Ovary (tissue), 3 donors: ENCODE measurements at regions not wholly inside any gene's neighbourhood (a gene's known extent, or its start where the extent isn't known, plus 50 kb on each side); places are given as distances from the start of the nearest gene placed in this dataset.

Experiments
- EP300 ChIP-seq: sonication (generic); formaldehyde crosslinking; IDR thresholded peaks from one replicate; pipeline ENCODE4 v1.6.1; 2017; ENCODE audit warnings: antibody characterized with exemption
- POLR2A ChIP-seq: fragments of 450-650 bp; IDR thresholded peaks from one replicate; pipeline ENCODE4 v1.6.1; 2017; ENCODE audit warnings: antibody characterized with exemption, mild to moderate bottlenecking, moderate library complexity
- TF ChIP-seq, protein P1 (sequence below), 3 donors: fragments of 450-650 bp in 2 of 3; fragments of 200-600 bp in 1 of 3; IDR thresholded peaks; one replicate each; pipeline versions ENCODE4 v1.5.1 to v1.8.0; 2016 to 2022; ENCODE audit warnings: antibody characterized with exemption in 3 of 3, mild to moderate bottlenecking in 1 of 3
- donor health status: DM: no; HTN: no; CAD: no.

GRCh38 chr10:38228394-38228793 lies 134.3 kb downstream of the ZNF37A start:
- TF ChIP-seq POLR2A (no peak), EP300 (no peak)
- TF ChIP-seq, protein P1, sequence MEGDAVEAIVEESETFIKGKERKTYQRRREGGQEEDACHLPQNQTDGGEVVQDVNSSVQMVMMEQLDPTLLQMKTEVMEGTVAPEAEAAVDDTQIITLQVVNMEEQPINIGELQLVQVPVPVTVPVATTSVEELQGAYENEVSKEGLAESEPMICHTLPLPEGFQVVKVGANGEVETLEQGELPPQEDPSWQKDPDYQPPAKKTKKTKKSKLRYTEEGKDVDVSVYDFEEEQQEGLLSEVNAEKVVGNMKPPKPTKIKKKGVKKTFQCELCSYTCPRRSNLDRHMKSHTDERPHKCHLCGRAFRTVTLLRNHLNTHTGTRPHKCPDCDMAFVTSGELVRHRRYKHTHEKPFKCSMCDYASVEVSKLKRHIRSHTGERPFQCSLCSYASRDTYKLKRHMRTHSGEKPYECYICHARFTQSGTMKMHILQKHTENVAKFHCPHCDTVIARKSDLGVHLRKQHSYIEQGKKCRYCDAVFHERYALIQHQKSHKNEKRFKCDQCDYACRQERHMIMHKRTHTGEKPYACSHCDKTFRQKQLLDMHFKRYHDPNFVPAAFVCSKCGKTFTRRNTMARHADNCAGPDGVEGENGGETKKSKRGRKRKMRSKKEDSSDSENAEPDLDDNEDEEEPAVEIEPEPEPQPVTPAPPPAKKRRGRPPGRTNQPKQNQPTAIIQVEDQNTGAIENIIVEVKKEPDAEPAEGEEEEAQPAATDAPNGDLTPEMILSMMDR (IDR thresholded peaks at IDR 0.05): no peak
